Muscle layer of duodenum (tissue), 2 donors: ENCODE measurements at regions not wholly inside any gene's neighbourhood (a gene's known extent, or its start where the extent isn't known, plus 50 kb on each side); places are given as distances from the start of the nearest gene placed in this dataset.

Experiments used
- H3K27ac ChIP-seq: one replicate; pipeline ENCODE4 v1.7.0; 2013; ENCODE audit warnings: mild to moderate bottlenecking, low read length
- H3K27me3 ChIP-seq: one replicate; pipeline ENCODE4 v1.7.0; 2013; ENCODE audit warnings: low read depth, mild to moderate bottlenecking, control low read depth, low read length
- H3K36me3 ChIP-seq, 2 donors: one replicate each; pipeline ENCODE4 v1.7.0; 2013; ENCODE audit warnings: low read length in 2 of 2, control low read depth in 1 of 2, mild to moderate bottlenecking in 1 of 2; ENCODE audit not compliant: insufficient read depth in 2 of 2, control insufficient read depth in 1 of 2
- H3K4me1 ChIP-seq, 2 donors: one replicate each; pipeline ENCODE4 v1.7.0; 2013; ENCODE audit warnings: low read length in 2 of 2, mild to moderate bottlenecking in 2 of 2, control low read depth in 1 of 2, moderate library complexity in 1 of 2; ENCODE audit not compliant: insufficient read depth in 2 of 2, control insufficient read depth in 1 of 2
- H3K4me3 ChIP-seq, 2 donors: one replicate each; pipeline ENCODE4 v1.7.0; 2013; ENCODE audit warnings: low read length in 2 of 2, low read depth in 1 of 2, mild to moderate bottlenecking in 1 of 2
- H3K9me3 ChIP-seq, 2 donors: one replicate each; pipeline ENCODE4 v1.7.0; 2013; ENCODE audit warnings: low read length in 2 of 2, control low read depth in 1 of 2, mild to moderate bottlenecking in 1 of 2; ENCODE audit not compliant: control insufficient read depth in 1 of 2
- donor health status: healthy.

- Histone ChIP-seq H3K9me3 (no peaks in the 10 kb centered on the region), H3K4me1 (peaks cover 0 to 11% of the 10 kb centered on the region in 2 donors), H3K27me3 (no peaks in the 10 kb centered on the region), H3K36me3 (no peaks in the 10 kb centered on the region), H3K4me3 (no peak overlapping the region), H3K27ac (no peak overlapping the region)
Measured at GRCh38 chr17:77304051-77304745, 163.4 kb downstream of the SEC14L1 start.

GRCh38 chr17:77304746-77305473 lies 164.1 kb downstream of the SEC14L1 start:
- H3K9me3 ChIP-seq = no peaks in the 10 kb centered on the region
- H3K27ac ChIP-seq = no peak overlapping the region
- H3K36me3 ChIP-seq = no peaks in the 10 kb centered on the region
- H3K27me3 ChIP-seq = no peaks in the 10 kb centered on the region
- peaks cover 0 to 17% of the 10 kb centered on the region in 2 donors for H3K4me1 ChIP-seq
- no peak overlapping the region for H3K4me3 ChIP-seq

DNA sequence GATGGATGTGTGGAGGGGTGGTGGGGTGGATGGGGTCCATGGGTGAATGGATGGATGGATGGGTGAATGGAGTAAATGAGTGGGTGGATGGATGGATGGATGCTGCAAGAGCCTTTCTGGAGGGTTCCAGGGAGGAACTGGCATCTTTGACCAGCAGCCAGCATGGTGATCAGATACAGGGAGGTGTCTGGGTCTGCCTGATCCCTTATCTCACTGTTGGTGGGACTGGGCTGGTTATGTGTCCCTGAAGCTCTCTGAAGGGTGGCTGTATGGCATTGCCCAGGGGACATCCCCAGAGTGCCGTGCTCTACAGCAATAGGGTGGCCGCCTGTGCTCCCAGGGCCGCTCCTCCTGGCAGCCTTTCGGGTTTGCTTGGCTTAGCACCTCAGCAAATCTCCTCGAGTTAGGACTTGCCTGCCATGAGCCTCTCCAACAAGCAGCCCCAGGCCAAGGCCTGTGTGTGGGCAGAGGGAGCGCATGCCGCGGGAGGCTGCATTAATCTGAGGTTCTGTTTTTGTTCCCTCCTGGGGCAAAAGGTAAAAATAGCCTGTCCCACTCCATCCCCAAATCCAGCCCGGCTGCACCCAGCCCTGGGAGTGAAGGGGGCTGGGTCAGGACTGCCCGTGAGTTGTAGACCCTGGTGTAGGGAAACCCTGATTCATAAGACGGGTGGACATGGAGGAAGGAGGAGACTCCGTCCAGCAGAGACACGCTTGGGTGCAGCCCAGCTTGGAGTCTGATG lies 165.4 kb downstream of the SEC14L1 start:
- H3K9me3 ChIP-seq = no peaks in the 10 kb centered on the region
- H3K27me3 ChIP-seq = no peaks in the 10 kb centered on the region
- H3K4me3 ChIP-seq = no peak overlapping the region
- H3K36me3 ChIP-seq = no peaks in the 10 kb centered on the region
- H3K27ac ChIP-seq = no peak overlapping the region
- peaks cover 0 to 17% of the 10 kb centered on the region in 2 donors for H3K4me1 ChIP-seq

GRCh38 chr17:77306790-77307478 lies 166.2 kb downstream of the SEC14L1 start:
- no peaks in the 10 kb centered on the region for H3K9me3 ChIP-seq
- no peaks in the 10 kb centered on the region for H3K36me3 ChIP-seq
- no peak overlapping the region for H3K4me3 ChIP-seq
- peaks cover 0 to 17% of the 10 kb centered on the region in 2 donors for H3K4me1 ChIP-seq
- no peak overlapping the region for H3K27ac ChIP-seq
- no peaks in the 10 kb centered on the region for H3K27me3 ChIP-seq

DNA sequence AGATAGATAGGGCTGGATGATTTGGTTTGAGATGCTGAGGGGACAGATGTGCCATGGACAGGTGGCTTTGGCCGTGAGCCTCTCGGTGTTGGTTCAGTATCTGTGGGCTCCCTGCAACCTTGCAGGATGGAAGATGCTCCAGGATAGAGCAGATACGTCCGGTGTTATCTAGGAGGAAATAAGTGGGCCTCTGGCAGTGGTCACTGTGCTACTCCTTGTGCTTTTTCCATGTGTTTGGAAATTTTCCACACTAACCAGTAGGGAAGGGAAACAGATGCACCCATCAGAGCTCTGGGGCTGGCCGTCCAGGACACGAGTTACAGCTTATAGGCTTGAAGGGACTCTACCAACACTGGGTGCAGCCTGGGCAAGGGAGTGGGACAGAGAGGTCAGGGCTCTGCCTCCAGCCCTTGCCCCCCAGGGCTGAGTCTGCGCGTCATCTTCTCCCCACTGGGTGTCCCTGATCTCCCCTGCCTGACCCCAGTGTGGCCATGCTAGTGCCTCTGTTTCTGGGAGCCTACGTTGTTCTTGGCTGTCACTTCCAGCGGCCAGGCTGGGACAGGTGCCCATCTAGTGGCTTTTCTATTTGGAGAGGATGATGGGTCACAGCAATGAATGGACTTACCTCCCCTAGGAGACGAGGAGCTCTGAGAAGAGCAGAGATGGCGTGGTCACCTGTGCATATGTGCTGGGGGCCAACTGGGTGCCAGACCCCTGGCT lies 166.9 kb downstream of the SEC14L1 start:
- no peaks in the 10 kb centered on the region for H3K9me3 ChIP-seq
- H3K4me1 ChIP-seq = peaks cover 0 to 17% of the 10 kb centered on the region in 2 donors
- H3K4me3 ChIP-seq = no peak overlapping the region
- H3K36me3 ChIP-seq = no peaks in the 10 kb centered on the region
- H3K27me3 ChIP-seq = no peaks in the 10 kb centered on the region
- no peak overlapping the region for H3K27ac ChIP-seq

- Histone ChIP-seq H3K36me3 (no peaks in the 10 kb centered on the region), H3K27ac (no peak overlapping the region), H3K9me3 (no peaks in the 10 kb centered on the region), H3K4me3 (no peak overlapping the region), H3K4me1 (peaks cover 0 to 26% of the 10 kb centered on the region in 2 donors), H3K27me3 (no peaks in the 10 kb centered on the region)
Measured at GRCh38 chr17:77308861-77309726, 168.3 kb downstream of the SEC14L1 start.

- Histone ChIP-seq H3K4me1 (peaks cover 0 to 22% of the 10 kb centered on the region in 2 donors), H3K9me3 (no peaks in the 10 kb centered on the region), H3K4me3 (no peak overlapping the region), H3K36me3 (no peaks in the 10 kb centered on the region), H3K27me3 (no peaks in the 10 kb centered on the region), H3K27ac (no peak overlapping the region)
Measured at GRCh38 chr17:77310336-77310735, 169.6 kb downstream of the SEC14L1 start.

- no peaks in the 10 kb centered on the region for H3K27me3 ChIP-seq
- no peaks in the 10 kb centered on the region for H3K36me3 ChIP-seq
- peaks cover 3 to 22% of the 10 kb centered on the region in 2 donors for H3K4me1 ChIP-seq
- no peak overlapping the region for H3K4me3 ChIP-seq
- H3K9me3 ChIP-seq = no peaks in the 10 kb centered on the region
- no peak overlapping the region for H3K27ac ChIP-seq
Measured at GRCh38 chr17:77311371-77311981, 170.7 kb downstream of the SEC14L1 start.

- Histone ChIP-seq H3K27ac (no peak overlapping the region), H3K4me1 (peaks cover 3 to 22% of the 10 kb centered on the region in 2 donors)
Measured at GRCh38 chr17:77312061-77312701, 171.4 kb downstream of the SEC14L1 start.

More at GRCh38 chr17:77312061-77312701, 171.4 kb downstream of the SEC14L1 start:
- Histone ChIP-seq H3K27me3 (no peaks in the 10 kb centered on the region), H3K9me3 (no peaks in the 10 kb centered on the region), H3K36me3 (no peaks in the 10 kb centered on the region), H3K4me3 (no peak overlapping the region)
